HG02571 (cell line): ENCODE measurements at regions not wholly inside any gene's neighbourhood (a gene's known extent, or its start where the extent isn't known, plus 50 kb on each side); places are given as distances from the start of the nearest gene placed in this dataset.

ENCODE experiments used
- ATAC-seq: cut with Tn5 transposase; IDR thresholded peaks from one replicate; pipeline ENCODE4 v1.9.1; 2021; ENCODE audit warnings: mild to moderate bottlenecking, moderate library complexity; ENCODE audit not compliant: unreplicated experiment

DNA sequence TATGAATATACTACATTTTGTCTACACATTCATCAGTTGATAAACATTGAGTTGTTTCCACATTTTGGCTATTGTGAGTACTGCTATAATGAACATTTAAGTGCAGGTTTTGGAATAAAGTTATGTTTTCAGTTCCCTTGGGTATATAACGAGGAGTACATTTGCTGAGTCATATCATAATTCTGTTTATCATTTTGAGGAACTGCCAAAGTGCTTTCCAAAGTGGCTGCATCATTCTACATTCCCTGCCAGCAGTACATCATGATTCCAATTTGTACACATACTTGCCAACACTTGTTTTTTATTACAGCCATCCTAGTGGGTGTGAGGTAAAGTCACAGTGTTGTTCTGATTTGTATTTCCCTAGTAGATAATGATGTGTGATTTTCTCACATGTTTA is 1458.6 kb upstream of the TENM4 start:
- ATAC-seq, result no peak

DNA sequence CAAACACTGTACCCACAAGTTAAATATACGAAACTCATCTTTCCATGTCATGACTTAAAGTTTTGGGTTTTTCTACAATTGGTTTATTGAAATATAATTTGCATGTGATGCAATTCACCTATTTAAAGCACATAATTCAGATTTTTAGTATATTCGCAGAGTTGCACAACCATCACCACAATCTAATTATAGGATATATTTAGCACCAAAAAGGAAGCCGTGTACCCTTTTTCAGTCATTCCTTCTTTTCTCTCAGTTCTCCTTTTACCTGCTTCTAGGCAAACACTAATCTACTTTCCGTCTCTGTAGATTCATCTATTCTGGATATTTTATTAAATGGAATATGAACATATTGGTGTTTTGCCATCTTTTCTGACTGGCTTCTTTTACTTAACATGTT is 1458.1 kb upstream of the TENM4 start:
- no peak for ATAC-seq

DNA sequence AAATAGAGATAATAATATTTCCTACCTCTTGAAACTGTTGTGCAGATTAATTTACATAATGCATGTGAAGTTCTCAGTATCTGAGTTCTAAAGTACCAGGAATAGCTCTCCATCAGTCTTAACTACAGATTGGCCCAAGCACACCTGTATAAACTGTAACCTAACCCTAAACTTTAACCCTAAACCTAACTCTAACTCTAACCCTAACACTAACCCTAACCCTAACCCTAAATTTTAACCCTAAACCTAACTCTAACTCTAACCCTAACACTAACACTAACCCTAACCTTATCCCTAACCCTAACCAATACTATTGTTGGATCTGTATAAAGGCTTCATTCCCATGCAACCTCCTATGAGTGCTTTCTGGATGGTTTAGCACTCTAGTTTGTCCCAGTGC is 1445.9 kb upstream of the TENM4 start:
- no peak for ATAC-seq

DNA sequence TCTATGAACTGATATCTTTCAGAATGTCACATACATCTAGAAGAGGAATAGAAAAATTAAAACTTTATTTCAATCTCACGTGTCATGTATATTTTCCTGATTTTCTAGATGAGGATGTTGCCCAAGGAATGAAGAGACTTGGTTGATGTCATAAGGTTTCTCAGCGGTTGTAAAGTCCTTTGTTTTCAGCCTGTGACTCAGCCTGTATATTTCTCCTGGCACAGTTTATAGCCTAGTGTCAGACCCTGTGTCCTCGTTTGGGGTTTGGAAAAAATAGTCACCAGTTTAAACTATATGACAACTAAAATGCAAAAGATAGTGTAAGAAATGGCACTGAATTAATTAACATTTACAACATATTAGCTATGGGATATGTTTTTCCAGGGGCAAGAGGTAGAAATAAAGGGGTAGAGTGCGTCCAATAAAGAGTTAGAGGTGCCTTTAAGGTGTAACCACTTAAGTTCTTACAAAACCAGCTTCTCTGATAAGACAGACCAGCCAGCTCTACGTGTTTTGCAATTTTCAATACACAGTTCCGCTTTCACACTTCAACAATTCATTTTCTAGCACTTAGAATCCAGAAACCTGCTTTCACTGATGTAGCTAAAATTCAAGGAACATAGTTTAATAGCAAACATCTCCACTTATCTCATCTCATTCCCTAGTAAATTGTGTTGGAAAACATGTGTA is 1432.6 kb upstream of the TENM4 start:
- ATAC-seq, result no peak

DNA sequence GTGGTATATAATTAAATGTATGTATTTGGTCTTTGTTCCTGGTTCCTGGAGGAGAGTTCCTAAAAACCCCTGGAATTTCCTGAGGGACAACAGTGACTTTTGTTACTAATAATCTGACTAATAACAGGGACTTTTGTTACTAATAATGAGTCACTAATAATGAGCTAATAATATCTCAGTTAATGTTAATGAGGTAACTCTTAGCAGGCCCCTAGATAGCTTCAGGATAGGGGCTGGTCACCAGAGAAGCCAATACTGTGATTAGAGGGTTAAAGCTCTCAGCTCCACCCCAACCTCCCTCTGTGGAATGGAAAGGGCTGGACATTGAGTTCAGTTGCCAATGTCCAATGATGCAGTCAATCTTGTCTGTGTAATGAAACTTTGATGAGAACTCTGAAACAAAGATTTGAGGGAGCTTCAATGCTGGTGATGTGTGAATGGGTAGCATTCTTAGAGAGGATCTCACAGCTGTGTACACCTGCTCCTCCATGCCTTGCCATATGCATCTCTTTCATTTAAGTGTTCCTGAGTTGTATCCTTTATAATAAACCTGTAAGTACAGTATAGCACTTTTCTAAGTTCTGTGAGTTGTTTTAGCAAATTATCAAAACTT is 1431.4 kb upstream of the TENM4 start:
- ATAC-seq, result no peak

DNA sequence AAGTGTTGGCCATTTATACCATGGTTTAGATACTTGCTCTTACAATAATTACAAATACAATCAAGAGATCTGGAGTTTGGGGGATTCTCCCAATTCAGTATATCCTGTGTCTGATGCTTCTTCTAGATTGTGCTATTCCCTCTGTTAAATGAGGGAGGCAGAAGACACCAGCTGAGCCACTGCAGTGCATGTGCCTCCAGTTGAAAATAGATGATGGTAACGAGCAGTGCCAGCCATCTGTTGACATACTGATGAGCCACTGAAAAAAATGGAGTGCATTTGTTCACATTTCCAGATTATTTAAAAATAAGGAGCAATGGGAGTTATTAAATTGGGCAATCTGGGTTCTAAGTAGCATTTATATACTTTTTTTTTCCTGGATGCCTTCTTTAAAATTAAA is 1428.0 kb upstream of the TENM4 start:
- no peak for ATAC-seq

DNA sequence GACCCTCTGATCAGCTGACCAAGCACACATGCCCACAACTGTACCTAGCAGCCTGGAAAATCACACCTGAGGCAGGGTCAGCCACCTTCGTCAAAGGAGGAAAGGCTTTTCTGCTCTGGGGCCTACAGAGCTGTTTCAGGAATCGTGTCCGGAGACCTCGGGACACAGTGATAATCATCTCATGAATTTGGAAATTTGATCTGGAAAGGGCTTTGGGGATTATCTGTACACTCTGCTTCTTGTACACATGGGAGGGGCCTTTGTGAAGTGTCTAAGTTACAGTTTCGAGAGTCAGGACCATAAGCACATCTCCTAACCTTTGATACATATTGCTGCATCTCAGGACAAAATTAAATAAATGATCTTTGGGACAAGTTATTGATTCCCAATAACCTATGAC is 1421.2 kb upstream of the TENM4 start:
- no peak for ATAC-seq

DNA sequence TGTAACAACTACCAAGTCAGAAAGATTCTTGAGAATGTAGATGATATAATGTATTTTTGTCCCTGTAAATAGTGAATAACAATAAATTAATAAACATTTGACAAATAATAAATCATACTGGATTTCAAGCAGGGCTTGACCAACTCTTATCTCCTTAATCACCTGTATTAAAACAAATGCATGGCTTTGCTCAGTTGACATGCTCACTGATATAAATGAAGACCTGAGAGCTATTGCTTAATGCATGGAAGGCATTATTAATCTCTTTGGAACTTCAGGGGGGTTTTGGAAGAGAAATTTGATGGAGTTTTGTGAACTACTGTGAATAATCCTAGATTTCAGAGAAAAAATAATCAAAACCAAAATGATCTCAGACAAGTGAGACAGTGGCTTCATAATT is 1420.4 kb upstream of the TENM4 start:
- ATAC-seq, result no peak

DNA sequence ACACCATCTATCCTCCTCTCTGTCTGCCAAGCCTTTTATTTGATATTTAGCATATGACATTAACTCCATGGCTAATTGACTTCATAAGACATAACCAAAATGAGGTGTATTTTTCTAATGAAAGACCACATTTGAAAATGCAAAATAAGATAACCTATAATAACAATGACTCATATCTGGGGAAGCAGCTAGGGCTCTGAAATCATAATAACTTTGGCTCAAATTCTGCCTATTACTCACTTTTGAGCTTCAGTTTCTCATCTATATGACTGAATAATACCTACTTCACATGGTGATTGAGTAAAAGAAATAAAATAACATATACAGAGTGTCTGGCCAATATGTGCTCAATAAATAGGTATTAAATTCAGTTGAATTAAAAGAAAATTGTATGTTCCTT is 1419.8 kb upstream of the TENM4 start:
- no peak for ATAC-seq

DNA sequence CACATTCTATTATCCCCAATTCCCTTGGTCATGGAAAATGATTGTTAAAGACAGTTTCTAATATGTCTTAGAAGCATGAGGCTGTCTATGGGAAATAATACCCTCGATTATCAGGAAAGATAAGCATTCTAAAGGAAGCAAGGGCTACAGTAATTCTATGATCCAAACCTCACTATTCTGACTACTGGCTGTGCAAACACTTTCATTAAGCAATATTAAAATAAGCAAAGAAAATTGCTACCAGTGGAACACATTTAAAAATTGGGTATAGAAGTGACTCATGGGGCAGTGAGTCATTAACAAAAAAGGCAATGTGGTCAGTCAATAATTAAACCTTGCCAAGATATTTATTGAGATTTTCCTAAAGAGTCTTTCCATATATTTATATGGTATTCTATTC is 1415.2 kb upstream of the TENM4 start:
- no peak for ATAC-seq

DNA sequence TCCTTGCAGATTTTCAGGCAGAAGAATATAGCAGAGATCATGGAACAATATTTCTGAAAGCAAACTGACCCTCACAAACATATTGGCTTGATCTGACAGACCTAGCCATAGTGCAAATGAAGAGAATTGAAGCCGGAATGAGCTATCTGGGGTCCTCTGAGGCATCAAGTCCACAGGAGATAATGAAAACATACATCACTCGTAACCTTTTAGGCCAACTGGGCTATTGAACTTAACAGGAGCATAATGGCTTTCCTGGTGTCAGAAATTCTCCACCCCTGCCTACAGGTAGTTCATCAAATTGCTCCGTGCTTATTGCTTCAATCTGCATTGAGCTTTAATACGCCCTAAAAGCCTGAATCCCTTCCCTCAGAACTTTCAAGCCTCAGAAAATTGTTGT is 1414.6 kb upstream of the TENM4 start:
- no peak for ATAC-seq

DNA sequence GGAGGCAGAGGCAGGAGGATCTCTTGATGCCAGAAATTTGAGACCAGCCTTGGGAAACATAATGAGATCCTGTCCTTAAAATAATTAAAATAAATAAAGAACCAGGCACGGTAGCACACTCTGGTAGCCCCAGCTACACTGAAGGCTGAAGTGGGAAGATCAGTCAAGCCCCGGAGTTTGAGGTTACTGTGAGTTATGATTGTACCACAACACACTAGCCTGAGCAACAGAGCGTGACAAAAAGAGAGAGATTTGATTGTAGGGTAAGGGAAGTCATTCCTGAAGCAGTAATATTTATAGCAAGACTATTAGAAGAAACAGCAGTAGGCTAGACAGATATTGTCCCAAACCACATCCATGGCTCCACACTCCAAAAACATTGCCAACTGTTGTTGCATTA is 1408.4 kb upstream of the TENM4 start:
- ATAC-seq, result no peak

DNA sequence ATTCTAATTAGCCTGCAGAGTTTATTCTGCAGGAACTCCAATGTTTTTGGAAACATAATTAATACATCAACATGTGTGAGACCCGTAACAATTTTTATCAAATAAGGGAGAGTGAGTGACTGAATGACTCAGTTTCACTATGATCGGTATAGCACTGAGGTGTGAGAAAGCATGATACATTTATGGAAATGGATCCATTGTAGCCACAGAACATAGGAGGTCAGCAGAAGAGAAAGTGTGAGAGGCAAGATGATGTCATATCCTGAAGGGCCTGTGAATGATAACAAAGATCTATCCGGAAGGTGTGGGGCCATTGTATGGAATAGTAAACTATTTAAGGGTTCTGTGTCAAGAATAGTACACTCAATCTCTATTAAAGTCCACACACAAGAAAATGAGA is 1406.1 kb upstream of the TENM4 start:
- peak; percentile 94 for ATAC-seq

DNA sequence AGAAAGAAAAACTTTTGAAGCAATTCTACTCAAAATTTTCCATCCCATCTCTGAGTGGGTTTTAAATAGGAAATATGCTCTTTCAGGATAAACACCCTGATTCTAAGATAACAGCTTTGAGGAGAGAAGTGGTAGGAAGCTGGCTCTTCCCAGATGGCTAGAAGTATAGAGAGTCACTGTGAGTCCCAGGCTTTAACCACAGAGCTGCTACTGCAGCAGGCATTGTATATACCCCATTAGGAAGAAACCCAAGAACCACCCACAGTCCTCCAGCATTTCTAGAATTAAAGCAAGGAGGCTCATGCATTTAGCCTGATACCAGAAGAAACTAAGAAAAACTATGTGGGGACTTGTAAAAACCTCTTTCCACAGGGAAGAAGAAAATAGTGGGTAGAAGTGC is 1405.6 kb upstream of the TENM4 start:
- ATAC-seq, result no peak

DNA sequence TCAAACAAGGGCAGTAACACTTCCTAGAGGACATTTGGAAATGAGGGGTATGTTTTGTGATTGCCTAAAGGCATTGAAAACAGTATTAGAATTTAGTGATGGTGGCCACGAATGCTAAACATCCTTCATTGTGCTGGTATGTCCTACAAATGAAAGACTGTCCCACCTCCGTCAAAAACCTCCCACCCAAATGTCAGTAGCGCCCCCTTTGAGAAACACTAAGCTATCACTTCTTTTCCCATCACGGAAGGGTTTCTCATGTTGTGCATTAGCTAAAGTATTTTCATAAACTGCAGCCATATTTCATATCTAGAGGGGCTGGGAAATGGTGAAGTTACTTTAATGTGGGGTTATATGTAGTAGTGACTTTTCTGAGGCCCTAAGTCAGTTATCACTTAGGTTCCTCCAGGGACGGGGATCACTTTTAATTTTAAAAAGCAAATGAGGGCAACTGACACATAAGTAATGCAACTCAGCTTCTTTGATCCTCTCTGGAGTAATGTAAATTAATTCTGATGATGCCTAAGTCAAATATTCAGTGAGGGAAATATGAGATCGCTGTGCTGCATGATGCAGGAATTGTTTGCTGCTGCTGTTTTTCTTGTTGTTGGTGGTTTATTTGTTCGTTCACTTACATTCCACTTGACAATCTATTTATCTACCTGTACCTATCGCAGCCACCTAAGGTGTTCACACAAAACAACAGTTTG is 1403.4 kb upstream of the TENM4 start:
- ATAC-seq, result no peak

DNA sequence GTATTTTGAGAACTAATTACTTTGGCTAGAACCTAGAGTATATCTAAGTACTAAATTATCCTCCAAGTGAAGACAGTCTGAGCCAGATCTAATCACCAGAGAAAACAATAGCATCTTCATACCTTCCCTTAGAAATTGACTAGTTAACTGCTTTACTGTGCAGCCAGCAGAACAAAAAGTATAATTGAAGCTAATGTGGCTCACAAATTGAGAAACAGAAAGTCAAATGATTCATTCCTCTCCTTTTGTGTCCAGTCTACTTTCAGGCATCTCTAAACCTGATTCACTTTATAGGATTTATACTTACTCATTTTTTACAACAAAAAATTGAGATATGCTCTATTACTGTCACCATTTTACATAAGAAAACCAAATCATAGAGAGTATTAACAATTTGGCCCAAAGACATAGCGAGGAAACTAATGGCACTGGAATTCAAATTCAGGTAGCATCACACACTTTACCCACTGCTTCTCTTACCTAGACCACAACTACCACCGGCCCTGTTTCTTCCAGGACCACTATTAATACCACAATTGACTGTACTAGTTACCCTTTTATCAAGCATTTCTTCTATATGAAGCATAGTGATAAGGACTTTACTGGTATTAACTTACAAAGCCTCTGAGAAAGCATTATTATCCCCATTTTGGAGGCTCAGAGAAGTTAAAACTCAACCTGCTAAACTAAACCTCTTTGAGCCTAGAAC is 1402.6 kb upstream of the TENM4 start:
- ATAC-seq, result no peak

DNA sequence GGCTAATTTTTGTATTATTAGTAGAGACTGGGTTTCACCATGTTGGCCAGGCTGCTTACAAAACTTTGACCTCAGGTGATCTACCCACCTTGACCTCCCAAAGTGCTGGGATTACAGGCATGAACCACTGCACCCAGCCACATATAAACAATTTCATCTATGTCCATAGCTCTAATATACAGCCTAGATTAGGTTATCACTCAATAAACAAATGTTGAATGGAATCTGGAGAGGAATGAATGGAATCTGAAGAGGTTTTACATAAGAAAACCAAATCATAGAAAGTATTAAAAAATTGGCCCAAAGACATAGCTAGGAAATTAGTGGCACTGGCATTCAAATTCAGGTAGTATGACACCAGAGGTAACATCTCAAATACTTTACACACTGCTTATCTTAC is 1401.4 kb upstream of the TENM4 start:
- ATAC-seq, result no peak

DNA sequence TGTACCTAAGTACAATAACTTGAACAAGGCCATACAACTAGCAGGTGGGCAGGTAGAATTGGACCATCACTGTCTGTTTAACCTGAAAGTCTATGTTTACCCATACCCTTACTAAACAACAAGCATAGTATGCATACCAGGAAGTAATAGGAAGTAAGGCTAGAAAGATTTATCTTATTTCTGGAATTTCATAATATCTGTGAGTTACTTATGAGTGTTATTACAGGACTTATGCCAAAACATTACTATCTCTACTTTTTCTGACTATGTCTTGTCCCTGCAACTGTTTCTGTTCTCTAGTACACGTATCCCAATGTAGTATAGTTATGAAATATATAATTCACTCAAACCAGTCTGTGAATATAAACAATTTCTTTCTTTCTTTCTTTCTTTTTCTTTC is 1400.8 kb upstream of the TENM4 start:
- no peak for ATAC-seq

DNA sequence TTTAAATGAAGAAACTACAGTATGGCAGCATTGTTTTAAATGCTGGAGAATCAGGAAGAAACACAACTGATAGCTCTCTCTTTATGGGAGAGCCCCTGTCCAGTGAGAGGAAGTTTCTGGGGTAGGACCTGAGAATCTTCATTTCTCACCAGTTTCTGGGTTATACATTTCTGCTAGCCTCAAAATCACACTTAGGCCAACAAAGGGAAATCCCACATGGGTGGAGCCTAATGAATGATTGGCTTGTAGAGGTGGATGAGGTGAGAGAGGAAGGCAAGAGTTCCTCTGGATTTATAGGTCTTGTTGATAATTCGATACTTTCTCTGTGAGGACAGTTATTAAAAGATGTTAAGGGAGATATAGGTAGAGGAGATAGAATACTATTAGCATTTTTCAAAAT is 1397.3 kb upstream of the TENM4 start:
- ATAC-seq, result no peak

DNA sequence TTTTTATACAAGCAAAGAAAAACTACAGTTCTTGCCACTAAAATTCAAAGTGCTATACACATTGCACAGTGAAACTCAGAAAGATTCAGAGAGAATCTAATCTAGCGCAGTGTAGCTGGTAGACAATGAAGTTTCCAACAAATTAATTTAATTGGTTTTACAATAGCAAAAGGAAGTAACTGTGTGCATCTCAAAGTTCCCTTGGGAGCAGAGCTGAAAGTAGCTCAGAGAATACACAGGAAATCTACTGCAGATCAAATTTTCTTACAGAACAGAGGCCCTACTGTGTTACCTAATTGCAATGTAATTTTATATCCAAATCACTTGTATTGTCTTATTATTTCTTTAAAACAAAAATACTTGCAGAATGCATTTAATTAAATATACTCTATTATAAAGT is 1396.2 kb upstream of the TENM4 start:
- ATAC-seq, result no peak

DNA sequence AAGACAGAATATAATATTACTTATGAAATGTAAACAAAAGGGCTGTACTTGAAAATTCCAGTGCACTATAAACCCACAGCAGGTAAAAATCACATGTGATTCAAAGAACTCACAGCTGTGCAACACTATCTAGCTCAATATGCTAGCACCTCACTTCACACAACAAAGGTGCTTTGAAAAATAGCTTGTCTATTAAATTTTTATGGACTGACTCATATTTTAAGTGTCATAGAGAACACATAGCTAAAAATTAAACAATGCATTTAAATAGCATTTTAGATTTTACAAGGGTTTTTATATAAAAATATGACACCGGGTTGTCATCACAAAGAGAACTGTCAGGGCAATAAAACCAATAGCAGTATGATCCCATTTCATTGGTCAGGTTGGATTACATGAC is 1390.5 kb upstream of the TENM4 start:
- no peak for ATAC-seq

DNA sequence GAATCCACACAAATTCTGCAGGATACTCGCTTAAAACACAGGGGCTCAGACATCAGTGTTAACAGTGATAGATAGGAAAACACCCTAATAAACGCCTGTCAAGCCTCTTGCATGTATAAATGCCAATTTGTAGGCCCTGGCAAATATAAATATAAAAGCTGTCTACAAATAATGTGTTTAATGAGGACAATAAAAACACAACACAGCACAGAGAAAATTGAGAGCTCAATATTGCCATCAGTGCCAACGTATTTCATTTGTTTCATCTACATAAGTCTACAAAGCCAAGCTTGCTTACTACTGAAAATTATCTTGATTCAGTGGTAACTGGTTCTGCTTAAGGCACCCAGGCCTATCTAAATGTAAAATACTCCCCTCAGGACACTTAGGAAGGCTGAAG is 1387.0 kb upstream of the TENM4 start:
- no peak for ATAC-seq
